A549 (cell line): ENCODE measurements at regions not wholly inside any gene's neighbourhood (a gene's known extent, or its start where the extent isn't known, plus 50 kb on each side); places are given as distances from the start of the nearest gene placed in this dataset.

Source experiments
- ATAC-seq, 2 experiments: fragments of 200-7000 bp in 1 of 2; fragments of >200 bp in 1 of 2; cut with Nextera tagmentation in 1 of 2; cut with Tn5 transposase in 1 of 2; 3 replicates each; pipeline versions ENCODE4 v1.8.0 to v1.9.1; 2018 to 2020; ENCODE audit warnings: mild to moderate bottlenecking in 1 of 2, moderate library complexity in 1 of 2
- CTCF ChIA-PET: fragments of 300-600 bp; sonication (Branson Sonifier 250); formaldehyde crosslinking; extraction: SDS; loops from one replicate; lab custom pipeline; 2021; ENCODE audit warnings: antibody characterized with exemption, inconsistent platforms; lab: Yijun Ruan, JAX
- POLR2A ChIA-PET: fragments of 350-600 bp; formaldehyde crosslinking; extraction: SDS; loops from one replicate; lab custom pipeline; 2021; ENCODE audit warnings: antibody characterized with exemption, inconsistent platforms; lab: Yijun Ruan, JAX
- DNase-seq, 2 experiments: peaks; one replicate each; pipeline versions ENCODE4 v3.0.0 to v3.0.0-alpha.2; 2011 to 2016; ENCODE audit warnings: low read depth in 1 of 2, low spot score in 1 of 2
- FAIRE-seq: peaks from 2 replicates; lab custom pipeline; 2011; peaks lifted over from hg19 to GRCh38; lab: Jason Lieb, UNC
- H3K27ac ChIP-seq, 2 experiments: fragments of >200 bp; sonication (Bioruptor Twin); formaldehyde crosslinking; 3 replicates each; pipeline ENCODE4 v1.5.1; 2016 to 2017
- H3K4me1 ChIP-seq: fragments of >200 bp; sonication (Bioruptor Twin); formaldehyde crosslinking; 3 replicates; pipeline ENCODE4 v1.6.1; 2016
- H3K4me2 ChIP-seq: fragments of >200 bp; sonication (Bioruptor Twin); formaldehyde crosslinking; 3 replicates; pipeline ENCODE4 v1.6.1; 2016
- H3K4me3 ChIP-seq: fragments of >200 bp; sonication (Bioruptor Twin); formaldehyde crosslinking; 3 replicates; pipeline ENCODE4 v1.5.1; 2016
- H3K9me3 ChIP-seq: fragments of >200 bp; sonication (Bioruptor Twin); formaldehyde crosslinking; 3 replicates; pipeline ENCODE4 v1.6.1; 2016
- CBX2 ChIP-seq: fragments of 200-600 bp; sonication (generic); IDR thresholded peaks from 2 replicates; pipeline ENCODE4 v1.6.1; 2016; ENCODE audit warnings: low read depth, mild to moderate bottlenecking, borderline replicate concordance
- CEBPB ChIP-seq, 2 experiments: fragments of >200 bp in 1 of 2; sonication (Bioruptor Twin) in 1 of 2; formaldehyde crosslinking in 1 of 2; IDR thresholded peaks; 2 replicates each; pipeline ENCODE4 v1.6.1; 2012 to 2016
- EHF ChIP-seq: fragments of 250-450 bp; sonication (Bioruptor Pico); IDR thresholded peaks from 2 replicates; pipeline ENCODE4 v1.5.0; 2020; ENCODE audit warnings: mild to moderate bottlenecking
- FOXS1 ChIP-seq: fragments of 250-450 bp; sonication (Bioruptor Pico); IDR thresholded peaks from 2 replicates; pipeline ENCODE4 v1.5.0; 2020; ENCODE audit warnings: mild to moderate bottlenecking, moderate library complexity
- GATA3 ChIP-seq: IDR thresholded peaks from 2 replicates; pipeline ENCODE4 v1.6.1; 2012; ENCODE audit warnings: borderline replicate concordance
- HOXA7 ChIP-seq: fragments of 250-450 bp; sonication (Bioruptor Pico); IDR thresholded peaks from 2 replicates; pipeline ENCODE4 v1.5.0; 2020; ENCODE audit warnings: mild to moderate bottlenecking, moderate library complexity
- MAZ ChIP-seq: fragments of 150-350 bp; IDR thresholded peaks from 2 replicates; pipeline ENCODE4 v1.6.1; 2014; ENCODE audit warnings: antibody characterized with exemption, low read depth, low read length, borderline replicate concordance
- MYC ChIP-seq: IDR thresholded peaks from 2 replicates; pipeline ENCODE4 v1.6.1; 2012; ENCODE audit warnings: mild to moderate bottlenecking, inconsistent platforms, low read length, improper control_type of control experiment, borderline replicate concordance
- NPAS2 ChIP-seq: fragments of 250-450 bp; sonication (Bioruptor Pico); IDR thresholded peaks from 2 replicates; pipeline ENCODE4 v1.8.0; 2022; ENCODE audit warnings: mild to moderate bottlenecking, moderate library complexity, borderline replicate concordance
- POLR2A ChIP-seq: IDR thresholded peaks from 2 replicates; pipeline ENCODE4 v1.6.1; 2012; ENCODE audit warnings: mild to moderate bottlenecking, low read length
- RAD21 ChIP-seq, 2 experiments: fragments of >200 bp in 1 of 2; sonication (Bioruptor Twin) in 1 of 2; formaldehyde crosslinking in 1 of 2; IDR thresholded peaks in 1 of 2; conservative IDR thresholded peaks in 1 of 2; 2 replicates in 1 of 2; 3 replicates in 1 of 2; pipeline ENCODE4 v1.6.1; 2012 to 2018; ENCODE audit warnings: inconsistent platforms in 1 of 2
- SMC3 ChIP-seq: fragments of >200 bp; sonication (Bioruptor Twin); formaldehyde crosslinking; IDR thresholded peaks from 3 replicates; pipeline ENCODE4 v1.6.1; 2018; ENCODE audit warnings: inconsistent platforms
- SREBF2 ChIP-seq: fragments of 450-650 bp; IDR thresholded peaks from 2 replicates; pipeline ENCODE4 v1.6.1; 2014; ENCODE audit warnings: mild to moderate bottlenecking, moderate library complexity
- TP53 ChIP-seq: fragments of 250-450 bp; sonication (Bioruptor Pico); IDR thresholded peaks from 2 replicates; pipeline ENCODE4 v1.5.0; 2021; ENCODE audit warnings: mild to moderate bottlenecking, moderate library complexity
- WGBS: methylation state at CpG from one replicate; pipeline ENCODE4 v1.1.6; 2017; ENCODE audit errors: missing lambda C conversion rate; 5-methylcytosine and 5-hydroxymethylcytosine counted together
- TF ChIP-seq, protein P1 (sequence below): fragments of 250-450 bp; sonication (Bioruptor Pico); IDR thresholded peaks from 2 replicates; pipeline ENCODE4 v1.5.0; 2020; ENCODE audit warnings: low read depth, mild to moderate bottlenecking, moderate library complexity
- TF ChIP-seq, protein P2 (sequence below): IDR thresholded peaks from 2 replicates; pipeline ENCODE4 v1.6.1; 2012; ENCODE audit warnings: low read depth, borderline replicate concordance
- TF ChIP-seq, protein P3 (sequence below): IDR thresholded peaks from 2 replicates; pipeline ENCODE4 v1.6.1; 2012

DNA sequence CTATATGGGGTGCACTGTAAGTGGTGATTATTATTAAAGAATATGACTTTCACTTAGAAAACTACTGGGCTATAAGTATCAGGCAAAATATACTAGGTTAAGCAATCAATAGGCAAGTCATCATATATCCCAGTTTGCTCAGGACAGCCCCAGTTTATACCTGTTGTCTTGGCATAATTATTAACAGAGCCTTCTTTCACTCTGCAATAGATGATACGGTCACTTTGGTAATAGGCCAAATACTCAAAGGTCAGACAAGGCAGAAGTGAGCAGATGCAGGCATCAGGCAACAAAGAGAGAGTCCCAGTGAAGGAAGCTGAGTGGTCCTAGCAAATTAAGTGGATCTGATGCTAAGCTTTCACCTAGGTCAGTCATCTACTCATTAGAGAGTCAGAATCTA is 599.9 kb downstream of the LMO4 start (continued):
- TF ChIP-seq HOXA7 = no peak
- TF ChIP-seq FOXS1 = no peak

DNA sequence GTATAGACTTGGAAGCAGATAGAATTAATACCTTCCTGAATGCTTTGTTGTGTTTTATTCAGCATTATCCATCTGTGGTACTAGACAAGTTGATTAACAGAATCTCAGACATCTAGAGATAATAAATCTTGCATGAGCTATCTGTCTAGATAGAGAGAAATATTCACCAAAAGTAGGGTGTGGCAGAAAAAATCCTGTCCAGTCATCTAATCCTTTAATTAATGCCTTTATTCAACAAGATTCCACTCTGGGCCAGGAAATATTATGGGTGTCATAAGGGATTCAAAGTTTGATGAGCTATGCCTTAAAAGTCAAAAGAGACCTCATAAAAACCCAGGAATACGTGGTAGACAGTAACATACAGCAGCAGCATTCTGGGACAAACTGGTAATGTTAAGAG is 601.2 kb downstream of the LMO4 start:
- WGBS = 35% methylated on average over 1 of the region's 1 CpG
- ChIA-PET CTCF (interaction anchor here (0.7 kb wide), 1 partner anchor 271 kb away, joined by 3 read pairs; no protein-coding TSS in a partner anchor), POLR2A (no interaction called here)
- Histone ChIP-seq H3K27ac (no peak overlapping the region), H3K4me2 (no peak overlapping the region), H3K4me1 (peaks cover 5% of the 10 kb centered on the region; the same call in 2 of the 3 replicates), H3K4me3 (no peak overlapping the region), H3K9me3 (no peaks in the 10 kb centered on the region)
- FAIRE-seq = no peak
- no peak for TF ChIP-seq POLR2A
- no peak for TF ChIP-seq TP53 (CRISPR knock-in tag)
- no peak for TF ChIP-seq GATA3
- TF ChIP-seq MYC = no peak
- TF ChIP-seq SREBF2 = no peak
- no peak for TF ChIP-seq EHF (CRISPR knock-in tag)
- TF ChIP-seq NPAS2 (CRISPR knock-in tag) = no peak
- no peak for DNase-seq
- no peak for ATAC-seq

DNA sequence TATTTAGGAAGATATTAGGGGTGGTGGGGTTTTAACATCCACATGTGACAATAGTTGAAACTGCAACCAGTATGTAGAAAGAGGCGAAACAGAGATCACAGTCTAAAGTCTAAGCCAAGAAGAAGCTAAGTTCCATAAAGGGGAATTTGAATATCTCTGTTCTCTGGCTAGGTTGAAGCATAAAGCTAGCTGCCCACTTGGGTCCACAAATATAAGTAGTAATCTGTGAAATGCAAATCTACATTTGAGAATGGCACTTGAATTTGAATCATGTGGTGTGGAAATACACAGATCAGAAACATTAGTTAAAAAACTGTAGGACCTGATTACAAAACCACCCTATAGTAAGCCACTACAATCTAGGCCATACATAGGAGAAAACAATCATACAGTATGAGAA is 602.1 kb downstream of the LMO4 start:
- Histone ChIP-seq H3K4me1 (peaks cover 5% of the 10 kb centered on the region; the same call in 2 of the 3 replicates), H3K4me3 (no peak overlapping the region), H3K9me3 (no peaks in the 10 kb centered on the region), H3K27ac (no peak overlapping the region), H3K4me2 (no peak overlapping the region)
- DNase-seq (no peak), FAIRE-seq (no peak), ATAC-seq (no peak)
- POLR2A ChIA-PET = no interaction called here
- WGBS = 80% methylated on average over 1 of the region's 1 CpG
- TF ChIP-seq CEBPB (IDR thresholded peaks at IDR 0.05) (no peak), CBX2 (no peak), MAZ (no peak), MYC (no peak), RAD21 (conservative IDR thresholded peaks at IDR 0.05 in 1 of 2, IDR thresholded peaks at IDR 0.05 in 1 of 2) (no peak)
- TF ChIP-seq, protein P1, sequence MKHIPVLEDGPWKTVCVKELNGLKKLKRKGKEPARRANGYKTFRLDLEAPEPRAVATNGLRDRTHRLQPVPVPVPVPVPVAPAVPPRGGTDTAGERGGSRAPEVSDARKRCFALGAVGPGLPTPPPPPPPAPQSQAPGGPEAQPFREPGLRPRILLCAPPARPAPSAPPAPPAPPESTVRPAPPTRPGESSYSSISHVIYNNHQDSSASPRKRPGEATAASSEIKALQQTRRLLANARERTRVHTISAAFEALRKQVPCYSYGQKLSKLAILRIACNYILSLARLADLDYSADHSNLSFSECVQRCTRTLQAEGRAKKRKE (CRISPR knock-in tag) = no peak
- TF ChIP-seq, protein P2, sequence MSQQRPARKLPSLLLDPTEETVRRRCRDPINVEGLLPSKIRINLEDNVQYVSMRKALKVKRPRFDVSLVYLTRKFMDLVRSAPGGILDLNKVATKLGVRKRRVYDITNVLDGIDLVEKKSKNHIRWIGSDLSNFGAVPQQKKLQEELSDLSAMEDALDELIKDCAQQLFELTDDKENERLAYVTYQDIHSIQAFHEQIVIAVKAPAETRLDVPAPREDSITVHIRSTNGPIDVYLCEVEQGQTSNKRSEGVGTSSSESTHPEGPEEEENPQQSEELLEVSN = no peak
- CTCF ChIA-PET = no interaction called here

DNA sequence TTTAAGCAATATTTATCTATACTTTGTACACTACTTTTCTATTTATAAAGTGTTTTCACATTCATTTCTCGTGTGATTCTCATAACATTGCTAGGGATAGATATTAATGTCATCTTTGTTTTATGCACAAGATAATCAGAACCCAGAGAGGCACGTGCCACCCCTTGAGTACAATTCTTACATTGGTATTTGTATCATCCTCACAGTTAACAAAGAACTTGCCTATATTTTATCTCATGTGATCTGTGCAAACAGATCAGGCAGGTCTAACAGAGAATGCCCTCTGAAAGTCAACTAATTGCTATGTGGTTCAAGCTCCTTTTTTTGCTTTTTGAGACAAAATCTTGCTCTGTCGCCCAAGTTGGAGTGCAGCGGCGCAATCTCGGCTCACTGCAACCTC is 604.5 kb downstream of the LMO4 start:
- CTCF ChIA-PET = no interaction called here
- no peak for FAIRE-seq
- H3K4me3 ChIP-seq = no peak overlapping the region

More for the DNA sequence above, 604.5 kb downstream of the LMO4 start:
- ATAC-seq (no peak), DNase-seq (no peak)
- POLR2A ChIA-PET = no interaction called here
- Histone ChIP-seq H3K4me1 (peaks cover 5% of the 10 kb centered on the region; the same call in 2 of the 3 replicates), H3K4me2 (no peak overlapping the region), H3K27ac (no peak overlapping the region), H3K9me3 (no peaks in the 10 kb centered on the region)
- TF ChIP-seq, protein P3, sequence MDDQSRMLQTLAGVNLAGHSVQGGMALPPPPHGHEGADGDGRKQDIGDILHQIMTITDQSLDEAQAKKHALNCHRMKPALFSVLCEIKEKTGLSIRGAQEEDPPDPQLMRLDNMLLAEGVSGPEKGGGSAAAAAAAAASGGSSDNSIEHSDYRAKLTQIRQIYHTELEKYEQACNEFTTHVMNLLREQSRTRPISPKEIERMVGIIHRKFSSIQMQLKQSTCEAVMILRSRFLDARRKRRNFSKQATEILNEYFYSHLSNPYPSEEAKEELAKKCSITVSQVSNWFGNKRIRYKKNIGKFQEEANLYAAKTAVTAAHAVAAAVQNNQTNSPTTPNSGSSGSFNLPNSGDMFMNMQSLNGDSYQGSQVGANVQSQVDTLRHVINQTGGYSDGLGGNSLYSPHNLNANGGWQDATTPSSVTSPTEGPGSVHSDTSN = no peak
- TF ChIP-seq MYC (no peak), EHF (CRISPR knock-in tag) (no peak), SMC3 (no peak), POLR2A (no peak), RAD21 (conservative IDR thresholded peaks at IDR 0.05 in 1 of 2, IDR thresholded peaks at IDR 0.05 in 1 of 2) (no peak)
- WGBS = 83% methylated on average over 6 of the region's 6 CpGs
